ENCODE measurements at regions not wholly inside any gene's neighbourhood (a gene's known extent, or its start where the extent isn't known, plus 50 kb on each side); places are given as distances from the start of the nearest gene placed in this dataset.
"Not testable (repeated sequence)": the region's sequence is repeated elsewhere in the genome, so short reads cannot be mapped to it uniquely, and the experiment has no call there.

GRCh38 chr1:65020774-65021173, 54.4 kb upstream of the JAK1 start:
- DNase-seq (ENCODE audit: low read depth) = no peak
- TF ChIP-seq CTCF (IDR thresholded peaks at IDR 0.05; ENCODE audit: low read depth, low read length, missing control alignments) = peak; percentile 52
- in situ Hi-C loops (cut with HindIII; ENCODE audit: low sequenced_read_pairs) = no loop called here
- no peak overlapping the region for H3K4me3 ChIP-seq (ENCODE audit: low read depth, low read length)

GRCh38 chr1:65021795-65022194, 55.4 kb upstream of the JAK1 start:
- no peak overlapping the region for H3K4me3 ChIP-seq (ENCODE audit: low read depth, low read length)
- in situ Hi-C loops (cut with HindIII; ENCODE audit: low sequenced_read_pairs) = no loop called here
- DNase-seq (ENCODE audit: low read depth) = no peak
- TF ChIP-seq CTCF (IDR thresholded peaks at IDR 0.05; ENCODE audit: low read depth, low read length, missing control alignments) = no peak

- in situ Hi-C loops (cut with HindIII; ENCODE audit: low sequenced_read_pairs) = no loop called here
- H3K4me3 ChIP-seq (ENCODE audit: low read depth, low read length) = no peak overlapping the region
- no peak for DNase-seq (ENCODE audit: low read depth)
- TF ChIP-seq CTCF (IDR thresholded peaks at IDR 0.05; ENCODE audit: low read depth, low read length, missing control alignments) = no peak
These were observed 55.9 kb upstream of the JAK1 start for GRCh38 chr1:65022216-65022615.

- DNase-seq (ENCODE audit: low read depth) = no peak
- in situ Hi-C loops (cut with HindIII; ENCODE audit: low sequenced_read_pairs) = no loop called here
- H3K4me3 ChIP-seq (ENCODE audit: low read depth, low read length) = no peak overlapping the region
- TF ChIP-seq CTCF (IDR thresholded peaks at IDR 0.05; ENCODE audit: low read depth, low read length, missing control alignments) = no peak
These were observed 59.4 kb upstream of the JAK1 start for GRCh38 chr1:65025794-65026193.

- H3K4me3 ChIP-seq (ENCODE audit: low read depth, low read length) = no peak overlapping the region
- no peak for DNase-seq (ENCODE audit: low read depth)
- TF ChIP-seq CTCF (IDR thresholded peaks at IDR 0.05; ENCODE audit: low read depth, low read length, missing control alignments) = no peak
- in situ Hi-C loops (cut with HindIII; ENCODE audit: low sequenced_read_pairs) = no loop called here
These were observed 59.9 kb upstream of the JAK1 start for GRCh38 chr1:65026235-65026634.

- DNase-seq (ENCODE audit: low read depth) = no peak
- no peak for TF ChIP-seq CTCF (IDR thresholded peaks at IDR 0.05; ENCODE audit: low read depth, low read length, missing control alignments)
- in situ Hi-C loops (cut with HindIII; ENCODE audit: low sequenced_read_pairs) = no loop called here
- no peak overlapping the region for H3K4me3 ChIP-seq (ENCODE audit: low read depth, low read length)
These were observed 61.5 kb upstream of the JAK1 start for GRCh38 chr1:65027666-65028358.

GRCh38 chr1:65029434-65029833, 63.1 kb upstream of the JAK1 start:
- not testable (repeated sequence) for DNase-seq (ENCODE audit: low read depth); H3K4me3 ChIP-seq (ENCODE audit: low read depth, low read length)

GRCh38 chr1:65034879-65035278, 68.5 kb upstream of the JAK1 start:
- not testable (repeated sequence) for H3K4me3 ChIP-seq (ENCODE audit: low read depth, low read length); DNase-seq (ENCODE audit: low read depth)
- in situ Hi-C loops (cut with HindIII; ENCODE audit: low sequenced_read_pairs) = loop anchor here (5.0 kb wide), 1 partner anchor 32 kb away; no protein-coding TSS in a partner anchor

More at GRCh38 chr1:65029434-65029833, 63.1 kb upstream of the JAK1 start:
- in situ Hi-C loops (cut with HindIII; ENCODE audit: low sequenced_read_pairs) = not testable (repeated sequence)
